HG03521 (cell line): ENCODE measurements at regions not wholly inside any gene's neighbourhood (a gene's known extent, or its start where the extent isn't known, plus 50 kb on each side); places are given as distances from the start of the nearest gene placed in this dataset.

Source experiments
- ATAC-seq: cut with Tn5 transposase; IDR thresholded peaks from one replicate; pipeline ENCODE4 v1.9.1; 2021; ENCODE audit warnings: mild to moderate bottlenecking, moderate library complexity; ENCODE audit not compliant: unreplicated experiment

- ATAC-seq = no peak
Observed at GRCh38 chr5:173741087-173741486, 124.6 kb upstream of the BOD1 start.

GRCh38 chr5:173741729-173742431, 125.4 kb upstream of the BOD1 start:
- peak; percentile 9 for ATAC-seq

GRCh38 chr5:173742432-173742816, 126.0 kb upstream of the BOD1 start:
- ATAC-seq = peak; percentile 69

- ATAC-seq = peak; percentile 34
Observed at GRCh38 chr5:173743641-173744343, 127.3 kb upstream of the BOD1 start.

- no peak for ATAC-seq
Observed at GRCh38 chr5:173744551-173744950, 128.1 kb upstream of the BOD1 start.

- no peak for ATAC-seq
Observed at GRCh38 chr5:173745123-173745522, 128.7 kb upstream of the BOD1 start.

- no peak for ATAC-seq
Observed at GRCh38 chr5:173745557-173745956, 129.1 kb upstream of the BOD1 start.

GRCh38 chr5:173746047-173746646, 129.7 kb upstream of the BOD1 start:
- no peak for ATAC-seq

- no peak for ATAC-seq
Observed at GRCh38 chr5:173747876-173748275, 131.4 kb upstream of the BOD1 start.

GRCh38 chr5:173750538-173751265, 134.3 kb upstream of the BOD1 start:
- ATAC-seq = no peak

GRCh38 chr5:173751266-173751600, 134.8 kb upstream of the BOD1 start:
- ATAC-seq = no peak

- ATAC-seq = no peak
Observed at GRCh38 chr5:173752653-173753052, 135.5 kb upstream of the CPEB4 start.

GRCh38 chr5:173753307-173754168, 134.6 kb upstream of the CPEB4 start:
- no peak for ATAC-seq

GRCh38 chr5:173755319-173755718, 132.8 kb upstream of the CPEB4 start:
- ATAC-seq = no peak

GRCh38 chr5:173757403-173758209, 130.5 kb upstream of the CPEB4 start:
- no peak for ATAC-seq

- no peak for ATAC-seq
Observed at GRCh38 chr5:173758676-173759075, 129.5 kb upstream of the CPEB4 start.

GRCh38 chr5:173759691-173760090, 128.5 kb upstream of the CPEB4 start:
- no peak for ATAC-seq

- ATAC-seq = no peak
Observed at GRCh38 chr5:173760461-173761177, 127.5 kb upstream of the CPEB4 start.

- ATAC-seq = no peak
Observed at GRCh38 chr5:173761178-173761513, 127.0 kb upstream of the CPEB4 start.
